ENCODE measurements at regions not wholly inside any gene's neighbourhood (a gene's known extent, or its start where the extent isn't known, plus 50 kb on each side); places are given as distances from the start of the nearest gene placed in this dataset.

- Histone ChIP-seq H4K8ac (replicated peaks; ENCODE audit: insufficient read length, low read depth, low read length) (no peak overlapping the region), H3K27me3 (ENCODE audit: insufficient read depth, low read length) (no peaks in the 10 kb centered on the region), H3K4me2 (ENCODE audit: insufficient read depth, insufficient read length, low read length) (no peak overlapping the region), H2BK120ac (ENCODE audit: low read depth, low read length, poor library complexity, severe bottlenecking) (no peak overlapping the region), H2AFZ (ENCODE audit: low read length) (no peak overlapping the region), H3K4me1 (ENCODE audit: insufficient read depth, low read length) (no peaks in the 10 kb centered on the region), H2BK15ac (ENCODE audit: low read depth, low read length) (no peak overlapping the region), H2AK5ac (ENCODE audit: insufficient read length, low read length) (no peak overlapping the region), H4K91ac (ENCODE audit: insufficient read length, low read depth, low read length) (no peak overlapping the region), H3K23me2 (ENCODE audit: insufficient read length, low read depth, low read length, poor library complexity, severe bottlenecking) (no peaks in the 10 kb centered on the region), H3K9ac (ENCODE audit: extremely low read depth, insufficient read length, low read length) (no peak overlapping the region), H3K56ac (ENCODE audit: insufficient read length, low read depth, low read length) (no peak overlapping the region), H3K27ac (ENCODE audit: insufficient read length, low read depth, low read length) (no peak overlapping the region), H3K14ac (ENCODE audit: insufficient read depth, low read length) (no peak overlapping the region), H4K20me1 (ENCODE audit: control insufficient read depth, insufficient read depth, insufficient read length) (no peaks in the 10 kb centered on the region), H3K23ac (ENCODE audit: insufficient read length, low read depth, low read length) (no peak overlapping the region), H3T11ph (ENCODE audit: low read length) (no peak overlapping the region), H2BK12ac (ENCODE audit: insufficient read length, low read depth, low read length) (no peak overlapping the region), H4K5ac (ENCODE audit: insufficient read length, low read depth, low read length) (no peak overlapping the region), H3K18ac (ENCODE audit: insufficient read length, low read depth, low read length) (no peak overlapping the region), H3K79me2 (ENCODE audit: insufficient read depth, low read length) (no peaks in the 10 kb centered on the region), H3K79me1 (ENCODE audit: insufficient read depth, low read depth, low read length, poor library complexity, severe bottlenecking) (no peaks in the 10 kb centered on the region), H3K9me3 (ENCODE audit: control insufficient read depth, low read depth, low read length) (no peaks in the 10 kb centered on the region), H2BK5ac (ENCODE audit: insufficient read length, low read length) (no peak overlapping the region), H3K4ac (ENCODE audit: low read depth, low read length) (no peak overlapping the region), H2BK20ac (ENCODE audit: low read depth, low read length, poor library complexity, severe bottlenecking) (no peak overlapping the region)
- H3K27me3 Mint-ChIP-seq (ENCODE audit: low read depth): no peaks in the 10 kb centered on the region
- H3K27ac Mint-ChIP-seq: no peak overlapping the region
- H3K9me3 Mint-ChIP-seq: no peaks in the 10 kb centered on the region
- no peaks in the 10 kb centered on the region for H3K4me1 Mint-ChIP-seq
- WGBS (ENCODE audit: extremely low coverage, insufficient read length, low lambda C conversion rate): no CpG with 5 or more reads among the region's 1 CpG
- TF ChIP-seq CTCF (conservative IDR thresholded peaks at IDR 0.05): no peak
- H3K36me3 Mint-ChIP-seq (ENCODE audit: insufficient read depth in 1 of 3, low read depth in 3 of 3): no peaks in the 10 kb centered on the region
- no peak overlapping the region for H3K4me3 Mint-ChIP-seq
- DNase-seq: no peak
Measured at GRCh38 chr18:67402543-67402942, 114.0 kb downstream of the DSEL start.
